SKM-1 treated with dmso at 0.1 percent for 144 hours (cell line): ENCODE measurements at regions not wholly inside any gene's neighbourhood (a gene's known extent, or its start where the extent isn't known, plus 50 kb on each side); places are given as distances from the start of the nearest gene placed in this dataset.

Source experiments
- DNase-seq: peaks from one replicate; lab custom pipeline; 2025; ENCODE audit not compliant: unreplicated experiment; lab: John Stamatoyannopoulos, UW

- no peak for DNase-seq
Measured at GRCh38 chr20:11270566-11270965, 596.8 kb upstream of the JAG1 start.

- no peak for DNase-seq
Measured at GRCh38 chr20:11271319-11271718, 597.5 kb upstream of the JAG1 start.

- DNase-seq, result no peak
Measured at GRCh38 chr20:11271920-11272594, 598.3 kb upstream of the JAG1 start.

GRCh38 chr20:11274141-11274594 lies 600.4 kb upstream of the JAG1 start:
- DNase-seq, result no peak

GRCh38 chr20:11275740-11276139 lies 601.9 kb upstream of the JAG1 start:
- DNase-seq, result no peak

GRCh38 chr20:11277170-11277569 lies 603.4 kb upstream of the JAG1 start:
- no peak for DNase-seq

DNA sequence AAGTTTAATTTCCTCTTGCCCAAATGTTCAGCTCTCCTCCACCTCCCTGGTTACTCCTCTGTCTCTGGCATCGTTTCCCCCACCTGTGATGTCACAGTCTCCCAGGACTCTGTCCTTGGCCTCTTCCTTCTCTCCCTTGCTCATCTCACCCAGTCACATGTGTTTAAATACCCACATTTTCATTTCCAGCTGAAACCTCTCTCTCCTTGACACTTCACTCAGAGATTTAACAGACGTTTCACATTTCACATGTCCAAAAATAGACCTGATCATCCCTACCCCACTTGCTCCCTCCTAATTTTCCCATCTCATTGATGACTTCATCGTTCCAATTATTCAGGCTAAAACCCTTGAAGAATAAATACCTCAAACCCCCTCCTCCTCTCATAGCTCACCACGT lies 604.1 kb upstream of the JAG1 start:
- DNase-seq, result no peak

DNA sequence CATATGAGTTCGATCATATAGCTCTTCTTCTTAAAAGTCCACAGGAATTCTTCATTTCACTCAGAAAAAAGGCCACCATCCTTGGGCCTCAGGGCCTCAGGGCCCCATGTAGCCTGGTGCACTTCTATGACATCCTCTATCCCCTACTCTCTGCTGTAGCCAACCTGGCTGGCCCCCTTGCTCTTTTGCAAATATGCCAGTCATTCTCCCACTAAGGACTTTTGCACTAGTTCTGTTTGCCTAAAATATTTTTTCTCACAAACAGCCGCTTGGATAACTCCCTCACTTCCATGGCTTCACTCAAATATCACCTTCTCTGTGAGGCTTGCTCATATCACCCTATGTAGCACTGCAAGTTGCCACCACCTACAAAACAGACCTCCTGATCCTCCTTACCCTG lies 604.7 kb upstream of the JAG1 start:
- no peak for DNase-seq

GRCh38 chr20:11281240-11281639 lies 607.4 kb upstream of the JAG1 start:
- DNase-seq, result no peak

- DNase-seq, result no peak
Measured at GRCh38 chr20:11281768-11282167, 608.0 kb upstream of the JAG1 start.

- no peak for DNase-seq
Measured at GRCh38 chr20:11287126-11287525, 613.3 kb upstream of the JAG1 start.

DNA sequence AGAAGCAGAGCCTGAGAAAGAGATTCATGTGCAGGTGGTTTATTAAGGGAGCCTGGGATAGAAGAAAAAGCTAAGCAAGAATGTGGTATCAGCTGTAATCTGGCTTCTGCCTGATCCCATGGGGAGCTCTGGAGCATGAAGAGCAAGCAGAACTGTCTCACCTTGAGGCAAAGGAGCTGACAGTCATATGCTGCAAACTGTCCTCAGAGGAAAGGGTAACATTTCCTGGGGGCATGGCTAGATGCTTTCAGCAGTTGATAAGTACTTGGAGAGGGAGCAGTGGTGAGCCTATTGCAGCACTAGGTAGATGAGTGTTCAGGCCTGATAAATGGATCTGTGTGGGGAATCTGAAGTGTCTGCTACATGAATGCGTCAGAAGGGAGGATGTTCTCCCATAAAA lies 621.5 kb upstream of the BTBD3 start:
- no peak for DNase-seq

- DNase-seq, result no peak
Measured at GRCh38 chr20:11296951-11297350, 620.7 kb upstream of the BTBD3 start.

DNA sequence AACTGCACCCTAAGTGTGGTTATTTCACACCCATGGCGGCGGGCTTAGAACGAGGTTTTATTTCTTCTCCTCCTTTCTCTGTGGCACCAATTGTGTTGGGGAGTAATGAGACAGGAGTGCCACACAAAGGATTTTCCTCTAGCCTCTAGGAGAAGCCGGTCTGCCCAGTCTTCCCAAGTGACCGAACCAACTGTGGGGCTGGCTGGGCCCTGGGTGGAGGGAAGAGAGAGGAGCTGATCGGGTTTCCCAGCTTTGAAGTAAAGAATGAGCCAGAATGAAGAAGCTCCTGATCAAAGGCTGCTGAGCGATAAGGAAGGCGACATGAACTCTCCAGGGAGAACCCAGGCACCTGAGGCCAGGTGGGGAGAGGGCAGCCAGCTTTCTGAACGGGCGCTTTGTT lies 616.0 kb upstream of the BTBD3 start:
- no peak for DNase-seq

- no peak for DNase-seq
Measured at GRCh38 chr20:11302436-11302835, 615.3 kb upstream of the BTBD3 start.

GRCh38 chr20:11304795-11305194 lies 612.9 kb upstream of the BTBD3 start:
- no peak for DNase-seq

GRCh38 chr20:11305406-11305805 lies 612.3 kb upstream of the BTBD3 start:
- DNase-seq, result no peak

- no peak for DNase-seq
Measured at GRCh38 chr20:11311659-11312224, 606.0 kb upstream of the BTBD3 start.

DNA sequence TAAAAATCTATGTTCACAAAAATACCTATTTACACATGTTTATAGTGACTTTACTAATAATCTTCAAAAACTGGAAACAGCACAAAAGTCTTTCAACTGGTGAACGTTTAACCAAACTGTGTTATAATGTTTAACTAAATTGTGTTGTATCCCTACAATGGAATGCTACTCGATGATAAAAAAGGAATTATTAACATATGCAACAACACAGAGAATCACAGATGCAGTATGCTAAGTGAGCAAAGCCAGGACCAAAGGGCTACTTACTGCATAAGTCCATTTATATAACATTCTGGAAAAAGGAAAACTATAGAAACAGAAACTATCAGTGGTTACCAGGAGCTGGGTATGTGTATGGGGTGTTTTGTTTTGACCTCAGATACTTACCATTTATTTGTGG lies 602.2 kb upstream of the BTBD3 start:
- DNase-seq, result no peak

DNA sequence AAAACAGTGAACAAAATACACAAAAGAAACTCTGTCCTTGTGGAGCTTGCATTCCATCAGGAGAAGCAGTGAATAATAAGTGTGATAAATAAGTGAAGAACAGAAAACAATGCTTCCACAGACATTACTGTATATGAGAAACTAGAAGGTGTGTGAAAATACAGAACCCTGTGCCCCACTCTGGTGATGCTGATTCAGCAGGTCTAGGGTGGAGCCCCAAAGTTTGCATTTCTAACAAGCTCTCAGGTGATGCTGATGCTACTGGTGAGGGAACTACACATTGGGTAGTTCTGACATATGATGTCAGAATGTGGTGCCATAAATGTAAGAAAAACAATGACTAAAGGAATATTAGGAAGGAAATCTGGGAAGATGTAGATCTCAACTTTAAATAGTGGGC lies 601.4 kb upstream of the BTBD3 start:
- DNase-seq, result no peak

DNA sequence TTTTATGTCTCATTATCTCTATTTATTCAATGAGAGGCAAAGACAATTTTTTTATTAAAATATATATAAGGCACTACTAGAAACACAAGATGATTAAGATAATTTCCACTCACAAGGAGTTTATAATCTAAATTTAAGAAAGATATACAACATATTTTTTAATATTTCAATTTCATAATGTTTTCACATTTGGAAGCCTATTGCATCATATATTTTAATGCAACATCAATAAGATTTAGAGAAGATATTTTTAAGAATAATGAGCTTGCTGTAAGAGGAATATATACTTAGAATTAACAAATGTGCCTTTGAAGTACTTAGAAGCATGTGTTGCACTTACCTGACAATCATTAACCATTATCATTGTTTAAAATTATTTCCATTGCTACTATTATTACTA lies 597.7 kb upstream of the BTBD3 start:
- no peak for DNase-seq

- no peak for DNase-seq
Measured at GRCh38 chr20:11323816-11324215, 593.9 kb upstream of the BTBD3 start.

DNA sequence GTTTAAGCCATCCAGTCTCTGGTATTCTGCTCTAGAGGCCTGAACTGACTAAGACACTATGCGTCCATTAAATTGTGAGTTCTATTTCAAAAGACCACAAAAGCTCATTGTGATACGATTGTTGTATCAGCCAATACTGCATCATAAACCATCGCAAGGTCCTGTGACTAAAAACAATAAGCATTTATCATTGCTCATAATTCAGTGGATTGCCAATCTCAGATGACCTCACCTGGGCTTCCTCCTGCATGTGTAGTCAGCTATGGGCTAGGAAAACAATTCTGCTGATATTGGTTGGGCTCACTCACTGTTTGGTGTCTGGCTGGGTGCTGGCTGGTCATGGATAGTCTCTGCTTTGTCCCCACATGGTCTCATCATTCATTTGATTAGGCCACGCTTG lies 592.7 kb upstream of the BTBD3 start:
- no peak for DNase-seq
